ENCODE measurements at regions not wholly inside any gene's neighbourhood (a gene's known extent, or its start where the extent isn't known, plus 50 kb on each side); places are given as distances from the start of the nearest gene placed in this dataset.

- Mint-ChIP-seq H3K27me3 (ENCODE audit: low read depth, unreplicated experiment) (no peaks in the 10 kb centered on the region), H3K9me3 (ENCODE audit: unreplicated experiment) (no peaks in the 10 kb centered on the region), H3K27ac (ENCODE audit: unreplicated experiment) (no peak overlapping the region), H3K4me3 (ENCODE audit: unreplicated experiment) (no peak overlapping the region), H3K4me1 (ENCODE audit: low read depth, unreplicated experiment) (no peaks in the 10 kb centered on the region), H3K36me3 (ENCODE audit: low read depth, unreplicated experiment) (no peaks in the 10 kb centered on the region)
- Histone ChIP-seq H3K4me3 (ENCODE audit: insufficient read depth, low read depth, low read length) (no peak overlapping the region), H3K9ac (ENCODE audit: low read length) (no peak overlapping the region), H3K4me2 (ENCODE audit: low read length) (no peak overlapping the region), H3K36me3 (ENCODE audit: insufficient read depth, low read length) (no peaks in the 10 kb centered on the region), H3K79me2 (ENCODE audit: insufficient read depth, low read length) (no peaks in the 10 kb centered on the region), H2AFZ (ENCODE audit: low read depth, low read length) (no peak overlapping the region), H3K9me3 (ENCODE audit: insufficient read depth, low read depth, low read length) (no peaks in the 10 kb centered on the region), H4K20me1 (ENCODE audit: insufficient read depth, low read length) (no peaks in the 10 kb centered on the region), H3K27me3 (ENCODE audit: insufficient read depth, low read length) (no peaks in the 10 kb centered on the region), H3K4me1 (ENCODE audit: insufficient read depth, low read length) (no peaks in the 10 kb centered on the region), H3K27ac (ENCODE audit: low read depth, low read length) (no peak overlapping the region)
- no peak for TF ChIP-seq EZH2 (IDR thresholded peaks at IDR 0.05; ENCODE audit: insufficient read depth, low read length)
- TF ChIP-seq, protein P1, sequence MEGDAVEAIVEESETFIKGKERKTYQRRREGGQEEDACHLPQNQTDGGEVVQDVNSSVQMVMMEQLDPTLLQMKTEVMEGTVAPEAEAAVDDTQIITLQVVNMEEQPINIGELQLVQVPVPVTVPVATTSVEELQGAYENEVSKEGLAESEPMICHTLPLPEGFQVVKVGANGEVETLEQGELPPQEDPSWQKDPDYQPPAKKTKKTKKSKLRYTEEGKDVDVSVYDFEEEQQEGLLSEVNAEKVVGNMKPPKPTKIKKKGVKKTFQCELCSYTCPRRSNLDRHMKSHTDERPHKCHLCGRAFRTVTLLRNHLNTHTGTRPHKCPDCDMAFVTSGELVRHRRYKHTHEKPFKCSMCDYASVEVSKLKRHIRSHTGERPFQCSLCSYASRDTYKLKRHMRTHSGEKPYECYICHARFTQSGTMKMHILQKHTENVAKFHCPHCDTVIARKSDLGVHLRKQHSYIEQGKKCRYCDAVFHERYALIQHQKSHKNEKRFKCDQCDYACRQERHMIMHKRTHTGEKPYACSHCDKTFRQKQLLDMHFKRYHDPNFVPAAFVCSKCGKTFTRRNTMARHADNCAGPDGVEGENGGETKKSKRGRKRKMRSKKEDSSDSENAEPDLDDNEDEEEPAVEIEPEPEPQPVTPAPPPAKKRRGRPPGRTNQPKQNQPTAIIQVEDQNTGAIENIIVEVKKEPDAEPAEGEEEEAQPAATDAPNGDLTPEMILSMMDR (IDR thresholded peaks at IDR 0.05; ENCODE audit: insufficient read depth, low read depth, low read length): no peak
- FAIRE-seq (no peak), DNase-seq (ENCODE audit: low read depth) (no peak)
Observed at GRCh38 chr4:66849596-66849995, 695.7 kb downstream of the CENPC start.

DNA sequence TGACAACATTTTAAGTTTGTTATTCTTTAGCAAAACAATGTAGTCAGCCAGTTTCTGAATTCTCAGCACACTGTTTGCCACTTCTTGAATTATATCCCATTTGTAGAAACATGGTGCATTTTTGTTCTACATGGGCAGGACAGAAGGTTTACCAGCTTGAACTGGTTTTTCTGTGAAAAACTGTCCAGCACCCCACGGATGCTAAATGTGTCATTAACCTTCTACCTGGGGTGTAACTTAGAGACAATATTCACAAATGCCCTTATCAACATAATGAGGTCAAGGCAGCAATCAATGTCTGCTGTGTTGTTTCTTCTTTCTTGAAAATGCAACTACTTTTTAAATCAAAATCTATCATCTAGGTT lies 702.6 kb downstream of the CENPC start:
- Histone ChIP-seq H3K4me1 (ENCODE audit: insufficient read depth, low read length) (no peaks in the 10 kb centered on the region), H3K9me3 (ENCODE audit: insufficient read depth, low read depth, low read length) (no peaks in the 10 kb centered on the region), H3K4me3 (ENCODE audit: insufficient read depth, low read depth, low read length) (no peak overlapping the region), H3K36me3 (ENCODE audit: insufficient read depth, low read length) (no peaks in the 10 kb centered on the region), H3K27me3 (ENCODE audit: insufficient read depth, low read length) (no peaks in the 10 kb centered on the region), H3K4me2 (ENCODE audit: low read length) (no peak overlapping the region), H2AFZ (ENCODE audit: low read depth, low read length) (no peak overlapping the region), H3K79me2 (ENCODE audit: insufficient read depth, low read length) (no peaks in the 10 kb centered on the region), H3K27ac (ENCODE audit: low read depth, low read length) (no peak overlapping the region), H3K9ac (ENCODE audit: low read length) (no peak overlapping the region), H4K20me1 (ENCODE audit: insufficient read depth, low read length) (no peaks in the 10 kb centered on the region)
- TF ChIP-seq, protein P1 (IDR thresholded peaks at IDR 0.05; ENCODE audit: insufficient read depth, low read depth, low read length): no peak
- no peak for TF ChIP-seq EZH2 (IDR thresholded peaks at IDR 0.05; ENCODE audit: insufficient read depth, low read length)
- Mint-ChIP-seq H3K27me3 (ENCODE audit: low read depth, unreplicated experiment) (no peaks in the 10 kb centered on the region), H3K36me3 (ENCODE audit: low read depth, unreplicated experiment) (no peaks in the 10 kb centered on the region), H3K4me3 (ENCODE audit: unreplicated experiment) (no peak overlapping the region), H3K4me1 (ENCODE audit: low read depth, unreplicated experiment) (no peaks in the 10 kb centered on the region), H3K9me3 (ENCODE audit: unreplicated experiment) (peaks cover 3% of the 10 kb centered on the region), H3K27ac (ENCODE audit: unreplicated experiment) (no peak overlapping the region)
- FAIRE-seq (no peak), DNase-seq (ENCODE audit: low read depth) (no peak)

DNA sequence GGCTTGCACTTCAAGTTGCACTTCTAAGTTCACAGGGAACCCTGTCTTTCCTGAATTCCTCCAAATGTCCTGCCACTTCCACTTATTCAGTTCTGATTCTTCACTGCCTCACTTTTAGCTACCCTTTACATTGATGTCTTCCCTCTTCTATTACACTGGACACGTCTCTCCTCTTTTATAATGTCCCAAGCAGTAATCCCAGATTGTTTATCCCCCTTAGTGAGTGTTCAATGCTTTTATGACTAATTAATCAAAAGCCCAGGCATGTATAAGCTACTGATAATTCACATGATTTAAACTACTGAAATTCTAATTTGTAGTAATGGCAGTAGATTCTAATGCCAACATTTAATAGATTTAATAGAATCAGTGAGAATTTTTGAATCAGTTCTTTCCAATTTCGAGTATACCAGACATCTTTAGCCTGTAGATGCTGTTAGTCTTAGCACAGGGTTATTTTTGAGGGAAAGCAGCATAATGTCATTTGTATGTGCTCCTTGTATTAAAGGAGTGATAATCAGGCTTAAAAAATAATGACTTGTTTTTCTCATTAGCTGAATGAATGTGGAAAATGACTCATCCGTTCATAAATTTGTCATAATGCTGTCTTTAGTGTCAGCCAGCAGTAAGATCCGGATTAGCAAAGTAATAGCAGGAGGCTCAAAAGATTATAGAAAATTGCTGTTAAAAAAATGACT lies 703.1 kb downstream of the CENPC start:
- no peaks in the 10 kb centered on the region for H3K36me3 Mint-ChIP-seq (ENCODE audit: low read depth, unreplicated experiment)
- no peak for FAIRE-seq
- Histone ChIP-seq H3K27me3 (ENCODE audit: insufficient read depth, low read length) (no peaks in the 10 kb centered on the region), H4K20me1 (ENCODE audit: insufficient read depth, low read length) (no peaks in the 10 kb centered on the region), H3K9me3 (ENCODE audit: insufficient read depth, low read depth, low read length) (no peaks in the 10 kb centered on the region), H3K4me1 (ENCODE audit: insufficient read depth, low read length) (no peaks in the 10 kb centered on the region), H3K9ac (ENCODE audit: low read length) (no peak overlapping the region), H3K4me3 (ENCODE audit: insufficient read depth, low read depth, low read length) (no peak overlapping the region), H3K36me3 (ENCODE audit: insufficient read depth, low read length) (no peaks in the 10 kb centered on the region), H3K79me2 (ENCODE audit: insufficient read depth, low read length) (no peaks in the 10 kb centered on the region), H2AFZ (ENCODE audit: low read depth, low read length) (no peak overlapping the region), H3K4me2 (ENCODE audit: low read length) (no peak overlapping the region), H3K27ac (ENCODE audit: low read depth, low read length) (no peak overlapping the region)
- no peaks in the 10 kb centered on the region for H3K4me1 Mint-ChIP-seq (ENCODE audit: low read depth, unreplicated experiment)
- no peak for DNase-seq (ENCODE audit: low read depth)
- H3K27me3 Mint-ChIP-seq (ENCODE audit: low read depth, unreplicated experiment): no peaks in the 10 kb centered on the region
- peaks cover 3% of the 10 kb centered on the region for H3K9me3 Mint-ChIP-seq (ENCODE audit: unreplicated experiment)
- TF ChIP-seq EZH2 (IDR thresholded peaks at IDR 0.05; ENCODE audit: insufficient read depth, low read length): no peak
- TF ChIP-seq, protein P1 (IDR thresholded peaks at IDR 0.05; ENCODE audit: insufficient read depth, low read depth, low read length): no peak
- no peak overlapping the region for H3K4me3 Mint-ChIP-seq (ENCODE audit: unreplicated experiment)
- H3K27ac Mint-ChIP-seq (ENCODE audit: unreplicated experiment): no peak overlapping the region

All from astrocyte (in vitro differentiated cells and primary cell).